Activated naive CD4-positive, alpha-beta T cell treated with anti-CD3 and anti-CD28 coated beads for 36 hours (primary cell): ENCODE measurements at regions not wholly inside any gene's neighbourhood (a gene's known extent, or its start where the extent isn't known, plus 50 kb on each side); places are given as distances from the start of the nearest gene placed in this dataset.

Experiments
- CTCF ChIA-PET: fragments of 350-600 bp; sonication (Branson Sonifier 250); formaldehyde crosslinking; loops from one replicate; lab custom pipeline; 2021; ENCODE audit warnings: antibody characterized with exemption; lab: Charles Lee
- DNase-seq: peaks from one replicate; pipeline ENCODE4 v3.0.0-alpha.2; 2020
- H3K27ac Mint-ChIP-seq: one replicate; pipeline ENCODE4 v1.8.0; 2021; ENCODE audit warnings: mild to moderate bottlenecking, mixed read lengths
- H3K27me3 Mint-ChIP-seq: one replicate; pipeline ENCODE4 v1.8.0; 2021; ENCODE audit warnings: low read depth, mixed read lengths
- H3K36me3 Mint-ChIP-seq: one replicate; pipeline ENCODE4 v1.8.0; 2021; ENCODE audit warnings: low read depth, mixed read lengths
- H3K4me1 Mint-ChIP-seq: one replicate; pipeline ENCODE4 v1.8.0; 2021; ENCODE audit warnings: low read depth, mixed read lengths
- H3K4me3 Mint-ChIP-seq: one replicate; pipeline ENCODE4 v1.8.0; 2021; ENCODE audit warnings: mild to moderate bottlenecking, moderate library complexity, mixed read lengths
- H3K9me3 Mint-ChIP-seq: one replicate; pipeline ENCODE4 v1.8.0; 2021; ENCODE audit warnings: mixed read lengths
- intact Hi-C: fragments of 100-400 bp; cut with micrococcal nuclease; formaldehyde crosslinking; loops from one replicate; pipeline ENCODE4 v1.15.1; 2023

DNA sequence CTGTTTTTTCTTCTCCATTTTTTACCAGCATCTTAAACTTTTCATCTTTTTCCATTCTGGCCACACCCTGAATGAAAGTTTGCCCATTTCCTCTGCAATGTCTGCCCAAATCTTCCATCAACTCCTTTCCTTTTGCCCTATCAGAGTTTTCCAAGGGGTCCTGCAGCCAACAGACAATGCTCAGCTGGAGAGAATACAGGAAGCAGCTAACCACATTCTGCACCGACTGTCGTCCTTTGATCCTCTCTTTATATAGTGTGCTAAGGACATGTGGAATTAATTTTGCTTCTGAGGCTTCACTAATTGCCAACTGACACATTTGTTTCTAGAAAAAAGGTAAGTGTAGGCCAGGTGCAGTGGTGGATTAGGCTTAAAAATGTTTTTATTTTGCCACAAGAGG is 50.5 kb upstream of the DLX2 start:
- peaks cover 10% of the 10 kb centered on the region for H3K4me1 Mint-ChIP-seq
- H3K36me3 Mint-ChIP-seq, result no peaks in the 10 kb centered on the region
- H3K4me3 Mint-ChIP-seq, result no peak overlapping the region
- H3K27me3 Mint-ChIP-seq, result peaks cover 4% of the 10 kb centered on the region
- H3K9me3 Mint-ChIP-seq, result no peaks in the 10 kb centered on the region
- intact Hi-C loops, result no loop called here
- DNase-seq, result no peak
- CTCF ChIA-PET, result no interaction called here
- H3K27ac Mint-ChIP-seq, result no peak overlapping the region

DNA sequence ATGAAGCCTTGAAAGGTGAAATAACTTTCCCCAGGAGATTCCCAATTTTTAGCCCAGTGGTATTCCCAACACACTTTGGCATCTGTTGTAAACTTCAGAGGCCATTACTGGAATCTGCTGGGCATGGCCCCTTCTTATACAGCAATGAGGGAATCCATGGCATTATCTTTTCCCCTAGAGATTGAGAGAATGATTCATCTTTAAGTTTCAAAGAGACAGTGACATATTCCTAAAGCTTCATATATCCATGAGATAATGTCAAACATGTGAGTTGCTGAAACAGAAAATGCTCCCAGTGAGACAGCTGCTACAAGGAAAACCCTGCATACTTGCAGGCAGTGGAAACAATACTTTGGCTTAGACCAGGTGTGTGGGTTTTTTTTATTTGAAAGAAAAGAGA is 51.1 kb upstream of the DLX2 start:
- CTCF ChIA-PET, result no interaction called here
- intact Hi-C loops, result no loop called here
- no peak for DNase-seq
- no peak overlapping the region for H3K4me3 Mint-ChIP-seq
- peaks cover 4% of the 10 kb centered on the region for H3K27me3 Mint-ChIP-seq
- H3K4me1 Mint-ChIP-seq, result peaks cover 10% of the 10 kb centered on the region
- no peak overlapping the region for H3K27ac Mint-ChIP-seq
- no peaks in the 10 kb centered on the region for H3K9me3 Mint-ChIP-seq
- no peaks in the 10 kb centered on the region for H3K36me3 Mint-ChIP-seq

DNA sequence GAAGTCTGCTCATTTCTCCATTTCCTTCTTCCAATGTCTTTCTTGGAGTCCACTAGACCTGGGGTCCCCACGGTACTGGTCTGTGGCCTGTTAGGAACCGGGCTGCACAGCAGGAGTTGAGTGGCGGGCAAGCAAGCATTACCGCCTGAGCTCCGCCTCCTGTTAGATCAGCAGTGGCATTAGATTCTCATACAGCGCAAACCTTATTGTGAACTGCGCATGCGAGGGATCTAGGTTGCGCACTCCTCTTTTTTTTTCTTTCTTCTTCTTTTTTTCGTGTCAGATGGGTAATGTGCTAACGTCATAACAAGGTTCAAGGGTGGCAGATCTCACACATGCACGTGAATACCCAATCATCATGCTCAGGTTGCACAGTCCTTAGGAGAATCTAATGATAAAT is 53.1 kb upstream of the DLX2 start:
- Mint-ChIP-seq H3K4me3 (no peak overlapping the region), H3K36me3 (no peaks in the 10 kb centered on the region), H3K9me3 (no peaks in the 10 kb centered on the region), H3K4me1 (peaks cover 10% of the 10 kb centered on the region), H3K27ac (no peak overlapping the region), H3K27me3 (peaks cover 4% of the 10 kb centered on the region)
- DNase-seq, result no peak
- intact Hi-C loops, result no loop called here
- CTCF ChIA-PET, result no interaction called here

DNA sequence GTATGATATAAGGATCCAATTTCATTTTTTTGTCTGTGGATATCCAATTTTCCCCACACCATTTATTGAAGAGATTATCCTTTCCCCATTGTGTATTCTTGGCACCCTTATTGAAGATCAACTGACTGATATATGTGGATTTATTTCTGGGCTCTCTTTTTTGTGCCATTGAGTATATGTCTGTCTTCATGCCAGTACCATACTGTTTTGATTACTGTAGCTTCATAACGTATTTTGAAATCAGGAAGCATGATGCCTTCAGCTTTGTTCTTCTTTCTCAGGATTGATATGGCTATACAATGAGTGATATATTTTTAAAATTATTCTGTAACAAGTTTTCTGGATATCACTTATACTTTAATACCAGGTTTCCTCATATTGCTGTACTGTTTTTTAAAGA is 58.1 kb upstream of the DLX2 start:
- CTCF ChIA-PET, result no interaction called here
- no peaks in the 10 kb centered on the region for H3K36me3 Mint-ChIP-seq
- H3K4me3 Mint-ChIP-seq, result no peak overlapping the region
- no peaks in the 10 kb centered on the region for H3K4me1 Mint-ChIP-seq
- H3K27me3 Mint-ChIP-seq, result no peaks in the 10 kb centered on the region
- no peak for DNase-seq
- no peaks in the 10 kb centered on the region for H3K9me3 Mint-ChIP-seq
- no peak overlapping the region for H3K27ac Mint-ChIP-seq
- intact Hi-C loops, result no loop called here

DNA sequence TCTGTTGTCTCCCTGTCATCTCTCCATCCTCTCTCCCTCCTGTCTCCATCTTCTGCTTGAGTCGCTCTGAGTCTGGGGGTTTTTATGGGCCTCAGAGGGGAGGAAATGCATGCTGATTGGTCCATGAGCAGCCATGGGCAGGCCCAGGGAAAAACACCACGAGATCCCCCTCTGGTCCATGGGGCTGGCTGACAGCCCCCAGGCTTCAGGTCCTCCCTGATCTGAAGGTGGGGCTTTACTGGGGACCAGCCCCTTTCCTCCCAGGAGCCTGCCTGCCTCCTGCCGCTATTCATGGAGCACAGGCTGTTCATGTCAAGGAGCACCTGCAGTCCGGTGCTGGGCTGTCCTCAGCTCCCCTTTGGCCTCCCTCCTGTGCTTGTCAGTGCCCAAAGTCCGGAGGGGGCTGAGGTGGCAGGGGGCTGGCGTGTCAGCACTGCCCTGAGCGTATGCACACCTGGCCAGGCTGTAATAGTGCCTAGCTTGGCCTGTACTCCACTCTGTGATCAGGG is 59.6 kb upstream of the DLX2 start:
- Mint-ChIP-seq H3K4me3 (no peak overlapping the region), H3K27ac (no peak overlapping the region), H3K4me1 (no peaks in the 10 kb centered on the region), H3K27me3 (no peaks in the 10 kb centered on the region), H3K36me3 (no peaks in the 10 kb centered on the region), H3K9me3 (no peaks in the 10 kb centered on the region)
- CTCF ChIA-PET, result interaction anchor here (1.2 kb wide), 1 partner anchor 299 kb away, joined by 3 read pairs; no protein-coding TSS in a partner anchor
- no peak for DNase-seq
- intact Hi-C loops, result no loop called here

DNA sequence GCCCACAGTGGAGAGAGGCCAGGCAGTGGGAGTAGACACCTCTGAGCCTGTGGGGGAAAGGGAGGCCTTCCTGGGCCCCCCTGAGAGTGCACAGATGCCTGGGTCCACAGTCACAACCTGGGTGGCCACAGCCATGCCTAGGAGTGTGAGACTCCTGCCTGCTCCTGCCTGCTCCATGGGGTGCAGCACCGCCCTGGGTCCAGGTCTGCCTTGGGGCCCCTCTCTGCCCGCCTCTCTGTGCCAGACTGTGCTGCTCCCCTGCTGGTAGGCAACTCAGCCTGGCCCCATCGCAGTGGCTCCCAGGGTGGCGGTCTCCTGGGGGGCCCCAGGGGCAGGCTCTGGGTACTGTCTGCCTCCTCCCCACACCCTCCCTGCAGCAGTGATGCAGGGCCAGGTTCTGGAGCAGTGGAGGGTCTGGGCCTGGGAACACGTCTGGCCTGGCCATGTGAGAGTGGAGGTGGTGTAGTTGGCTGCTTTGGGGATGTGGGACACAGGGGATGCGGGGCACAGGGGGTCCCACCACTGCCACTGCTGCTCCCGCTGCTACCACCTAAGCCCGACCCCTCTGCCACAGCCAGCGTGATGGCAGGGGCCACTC is 60.1 kb upstream of the DLX2 start:
- Mint-ChIP-seq H3K27ac (no peak overlapping the region), H3K9me3 (no peaks in the 10 kb centered on the region), H3K4me3 (no peak overlapping the region), H3K36me3 (no peaks in the 10 kb centered on the region), H3K4me1 (no peaks in the 10 kb centered on the region), H3K27me3 (no peaks in the 10 kb centered on the region)
- CTCF ChIA-PET, result no interaction called here
- no peak for DNase-seq
- intact Hi-C loops, result no loop called here

DNA sequence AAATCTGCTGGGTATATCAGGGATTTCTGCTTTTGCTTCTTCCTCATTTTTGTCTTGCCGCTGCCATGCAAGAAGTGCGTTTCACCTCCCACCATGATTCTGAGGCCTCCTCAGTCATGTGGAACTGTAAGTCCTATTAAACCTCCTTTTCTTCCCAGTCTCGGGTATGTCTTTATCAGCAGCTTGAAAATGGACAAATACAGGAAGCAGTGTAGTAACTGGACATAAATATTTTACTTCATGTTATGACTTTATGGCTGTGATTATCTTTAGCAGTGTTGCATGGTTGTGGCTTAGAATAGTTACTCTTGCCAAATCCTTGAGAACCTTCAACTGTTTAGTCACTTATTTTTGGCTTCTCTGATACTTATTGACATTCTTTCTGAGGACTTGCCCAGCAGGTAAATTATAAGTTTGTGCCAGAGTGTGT is 66.2 kb upstream of the DLX2 start:
- CTCF ChIA-PET, result no interaction called here
- no peak overlapping the region for H3K27ac Mint-ChIP-seq
- intact Hi-C loops, result no loop called here

DNA sequence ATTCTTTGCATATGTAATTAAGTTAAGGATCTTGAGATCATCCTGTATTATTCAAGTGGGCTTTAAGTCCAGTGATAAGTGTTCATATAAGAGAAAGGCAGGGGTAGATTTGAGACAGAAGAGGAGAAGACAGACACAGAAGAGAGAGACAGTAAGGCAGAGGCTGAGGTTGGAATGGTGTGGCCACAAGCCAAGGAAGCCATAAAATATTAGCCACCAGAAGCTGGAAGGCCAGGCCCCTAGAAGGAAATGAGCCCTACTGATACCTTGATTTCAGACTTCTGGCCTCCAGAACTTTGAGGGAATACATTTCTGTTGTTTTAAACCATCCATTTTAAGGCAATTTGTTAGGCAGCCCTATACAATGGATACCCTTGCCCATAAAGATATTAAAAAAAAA is 66.9 kb upstream of the DLX2 start:
- CTCF ChIA-PET, result no interaction called here
- no peaks in the 10 kb centered on the region for H3K27me3 Mint-ChIP-seq

More for the DNA sequence above, 66.2 kb upstream of the DLX2 start:
- H3K4me3 Mint-ChIP-seq, result no peak overlapping the region
- H3K27me3 Mint-ChIP-seq, result no peaks in the 10 kb centered on the region
- H3K4me1 Mint-ChIP-seq, result peaks cover 5% of the 10 kb centered on the region
- H3K9me3 Mint-ChIP-seq, result no peaks in the 10 kb centered on the region
- DNase-seq, result no peak
- H3K36me3 Mint-ChIP-seq, result no peaks in the 10 kb centered on the region

DNA sequence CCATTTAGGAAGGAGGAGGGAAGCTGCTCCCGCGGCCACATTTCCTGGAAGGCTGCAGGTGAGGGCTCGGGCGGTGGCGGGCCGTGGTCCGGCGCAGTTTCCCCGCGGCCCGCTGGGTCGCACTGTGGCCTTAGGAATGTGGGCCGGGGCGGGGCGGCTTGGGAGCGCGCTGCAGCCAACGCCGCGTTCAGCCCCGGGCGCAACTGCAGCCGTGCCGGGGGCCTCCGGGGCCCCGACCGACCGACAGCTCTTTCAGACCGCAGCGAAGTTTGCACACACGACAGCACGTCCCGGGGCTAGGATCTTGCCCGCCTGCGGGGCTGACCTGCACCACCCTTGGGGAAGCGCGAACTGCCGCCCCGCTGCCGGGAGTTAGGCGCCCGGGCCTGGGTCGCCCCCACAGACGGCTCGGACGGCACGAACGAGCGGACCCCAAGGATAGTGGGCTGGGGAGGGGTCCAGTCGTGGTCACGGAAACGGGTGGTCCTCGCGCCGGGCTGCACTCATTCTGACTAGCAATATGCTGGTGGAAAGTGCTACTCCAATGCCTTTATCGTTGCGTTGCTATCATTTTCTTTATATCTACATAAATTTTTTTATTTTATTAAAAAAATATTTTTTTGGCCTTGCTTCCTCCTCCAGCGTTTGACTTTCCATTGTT is 69.9 kb upstream of the DLX2 start:
- H3K4me1 Mint-ChIP-seq, result peaks cover 5% of the 10 kb centered on the region
- H3K36me3 Mint-ChIP-seq, result no peaks in the 10 kb centered on the region
- CTCF ChIA-PET, result interaction anchor here (0.6 to 10.3 kb wide), 10 partner anchors 16 to 664 kb away, joined by 3 to 142 read pairs (median 4); no protein-coding TSS in a partner anchor
- no peak overlapping the region for H3K27ac Mint-ChIP-seq
- H3K4me3 Mint-ChIP-seq, result peak overlapping the region; percentile 68
- H3K9me3 Mint-ChIP-seq, result peaks cover 4% of the 10 kb centered on the region
- peak; percentile 72 for DNase-seq
- intact Hi-C loops, result loop anchor here (1.0 to 5.0 kb wide), 7 partner anchors 54 to 760 kb away; no protein-coding TSS in a partner anchor
- H3K27me3 Mint-ChIP-seq, result no peaks in the 10 kb centered on the region

More for the DNA sequence above, 66.9 kb upstream of the DLX2 start:
- Mint-ChIP-seq H3K4me1 (peaks cover 5% of the 10 kb centered on the region), H3K27ac (no peak overlapping the region), H3K4me3 (no peak overlapping the region), H3K36me3 (no peaks in the 10 kb centered on the region), H3K9me3 (no peaks in the 10 kb centered on the region)
- DNase-seq, result no peak
- intact Hi-C loops, result loop anchor here (5.0 kb wide), 3 partner anchors 118 to 763 kb away; no protein-coding TSS in a partner anchor

DNA sequence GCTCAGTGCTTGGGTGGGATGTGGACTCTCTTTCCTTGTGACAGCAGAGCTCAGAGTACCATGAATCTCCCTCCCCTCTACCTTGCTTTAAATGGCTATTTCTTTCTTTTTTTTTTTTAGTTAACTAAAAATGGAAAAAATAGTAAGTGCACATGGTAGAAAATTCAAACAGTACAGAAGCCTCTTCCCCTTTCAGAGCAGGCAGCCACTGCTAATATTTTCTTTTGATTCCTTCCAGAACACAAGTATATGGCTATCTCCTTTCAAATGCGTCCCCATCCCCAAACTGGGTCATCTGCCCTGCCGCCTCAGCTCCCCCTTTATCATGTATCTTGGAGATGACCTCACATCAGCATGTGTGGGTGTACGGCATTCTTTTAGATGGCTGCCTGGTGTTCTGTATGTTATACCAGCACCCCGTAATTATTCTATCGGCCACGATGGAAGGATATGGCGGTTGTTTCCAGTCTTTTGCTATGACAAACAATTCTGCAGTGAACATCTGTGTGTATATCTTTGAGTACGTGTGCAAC is 70.5 kb upstream of the DLX2 start:
- no peak for DNase-seq
- peaks cover 5% of the 10 kb centered on the region for H3K4me1 Mint-ChIP-seq
- CTCF ChIA-PET, result interaction anchor here (0.6 to 10.3 kb wide), 6 partner anchors 21 to 381 kb away, joined by 3 to 142 read pairs (median 4); no protein-coding TSS in a partner anchor
- intact Hi-C loops, result loop anchor here (1.0 to 5.0 kb wide), 4 partner anchors 114 to 759 kb away; no protein-coding TSS in a partner anchor
- no peak overlapping the region for H3K27ac Mint-ChIP-seq
- peak overlapping the region; percentile 68 for H3K4me3 Mint-ChIP-seq
- H3K27me3 Mint-ChIP-seq, result no peaks in the 10 kb centered on the region
- no peaks in the 10 kb centered on the region for H3K36me3 Mint-ChIP-seq
- peaks cover 4% of the 10 kb centered on the region for H3K9me3 Mint-ChIP-seq

DNA sequence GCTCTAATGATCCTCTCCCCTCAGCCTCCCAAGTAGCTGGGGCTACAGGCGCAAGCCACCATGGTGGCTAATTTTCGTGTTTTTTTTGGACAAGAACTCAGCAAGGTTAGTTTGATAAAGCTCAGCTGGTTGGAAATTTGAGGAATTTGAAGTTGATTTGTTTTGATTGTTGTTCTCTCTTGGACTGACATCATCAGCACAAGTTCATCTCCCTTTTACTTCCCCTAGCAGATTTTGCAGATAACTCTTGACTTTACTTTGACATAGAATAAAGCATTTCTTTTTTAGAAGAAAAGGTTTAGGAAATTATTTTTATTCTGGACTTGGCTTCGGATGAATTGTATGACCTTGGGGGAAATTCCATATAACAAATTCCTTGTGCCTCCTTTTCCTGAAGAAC is 74.9 kb upstream of the DLX2 start:
- no peak overlapping the region for H3K4me3 Mint-ChIP-seq
- no peak for DNase-seq
- no peaks in the 10 kb centered on the region for H3K27me3 Mint-ChIP-seq
- H3K27ac Mint-ChIP-seq, result no peak overlapping the region
- H3K36me3 Mint-ChIP-seq, result no peaks in the 10 kb centered on the region
- peaks cover 27% of the 10 kb centered on the region for H3K4me1 Mint-ChIP-seq
- CTCF ChIA-PET, result interaction anchor here (0.6 to 10.3 kb wide), 3 partner anchors 252 to 391 kb away, joined by 3 to 142 read pairs (median 4); no protein-coding TSS in a partner anchor
- intact Hi-C loops, result no loop called here
- peaks cover 4% of the 10 kb centered on the region for H3K9me3 Mint-ChIP-seq

DNA sequence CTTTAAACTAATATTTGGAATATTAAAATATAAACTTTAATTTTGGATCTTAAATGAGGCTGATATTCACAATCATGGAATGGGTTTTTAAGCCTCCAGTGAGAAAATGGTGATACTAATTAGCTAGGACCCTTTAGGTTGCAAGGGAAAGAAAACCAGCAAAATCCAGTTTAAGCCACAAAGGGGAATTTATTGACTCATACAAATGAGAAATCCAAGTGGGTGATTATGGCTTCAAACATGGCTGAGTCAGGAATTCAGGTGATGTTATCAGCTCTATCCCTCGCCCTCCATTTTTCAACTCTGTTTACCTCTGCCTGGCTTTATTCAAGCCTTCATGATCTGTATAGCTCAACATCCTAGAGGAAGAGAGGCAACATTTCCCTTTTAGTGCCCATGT is 75.3 kb upstream of the DLX2 start:
- no peaks in the 10 kb centered on the region for H3K36me3 Mint-ChIP-seq
- H3K27me3 Mint-ChIP-seq, result no peaks in the 10 kb centered on the region
- CTCF ChIA-PET, result interaction anchor here (1.1 to 10.3 kb wide), 2 partner anchors 287 to 392 kb away, joined by 4 to 142 read pairs; no protein-coding TSS in a partner anchor
- intact Hi-C loops, result loop anchor here (2.0 kb wide), 1 partner anchor 19 kb away; no protein-coding TSS in a partner anchor
- peaks cover 4% of the 10 kb centered on the region for H3K9me3 Mint-ChIP-seq
- H3K4me1 Mint-ChIP-seq, result peaks cover 27% of the 10 kb centered on the region
- no peak overlapping the region for H3K27ac Mint-ChIP-seq
- no peak overlapping the region for H3K4me3 Mint-ChIP-seq
- no peak for DNase-seq
